CD4-positive, alpha-beta T cell treated with Interleukin-21 for 1 hour (primary cell): ENCODE measurements at regions not wholly inside any gene's neighbourhood (a gene's known extent, or its start where the extent isn't known, plus 50 kb on each side); places are given as distances from the start of the nearest gene placed in this dataset.

Source experiments
- DNase-seq: peaks from one replicate; pipeline ENCODE4 v3.0.0-alpha.2; 2020

DNA sequence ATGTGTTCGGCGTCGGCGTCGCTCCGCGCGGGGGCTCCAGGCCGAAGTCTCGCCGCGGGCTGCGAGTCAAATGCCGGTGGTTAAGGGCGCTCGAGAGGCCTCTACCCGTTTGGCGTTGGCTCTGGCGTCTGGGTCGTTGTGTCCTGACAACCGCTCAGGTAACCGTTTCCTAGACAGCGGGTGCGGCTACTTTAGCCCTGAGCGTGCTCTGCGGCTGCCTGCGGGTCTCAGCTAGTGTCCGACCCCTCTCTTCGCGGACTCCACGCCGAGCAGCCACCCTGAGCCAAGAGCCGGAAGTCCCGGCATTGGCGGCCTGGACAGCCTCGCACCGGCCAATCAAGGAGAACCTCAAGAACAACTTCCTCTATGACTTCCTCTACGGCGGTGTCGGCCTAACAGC, 173.4 kb downstream of the SETD4 start:
- no peak for DNase-seq

GRCh38 chr21:35885942-35886541, 174.3 kb downstream of the SETD4 start:
- no peak for DNase-seq

DNA sequence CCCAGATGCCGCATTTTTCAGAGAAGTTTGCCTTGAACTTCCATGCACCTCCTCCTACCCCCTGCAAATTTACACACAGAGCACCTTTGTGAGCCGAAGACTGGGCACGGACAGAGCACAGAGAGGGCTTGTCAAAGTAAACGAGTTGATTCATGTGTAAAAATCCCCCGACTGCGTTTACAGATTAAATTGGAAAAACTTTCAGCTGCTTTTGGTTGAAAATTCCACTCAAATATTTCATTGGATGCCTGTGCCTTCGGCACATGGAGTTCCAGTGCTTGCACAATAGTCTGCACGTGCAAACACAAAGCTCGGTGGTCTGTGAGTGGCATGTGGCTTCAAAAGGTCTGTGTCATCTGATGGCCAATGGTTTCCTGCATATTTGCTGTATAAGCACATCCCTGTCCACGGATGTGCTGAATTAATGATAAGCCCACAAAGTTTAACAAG, 177.5 kb downstream of the SETD4 start:
- no peak for DNase-seq

- DNase-seq: no peak
Observed at GRCh38 chr21:35873441-35873840, 186.9 kb downstream of the SETD4 start.

DNA sequence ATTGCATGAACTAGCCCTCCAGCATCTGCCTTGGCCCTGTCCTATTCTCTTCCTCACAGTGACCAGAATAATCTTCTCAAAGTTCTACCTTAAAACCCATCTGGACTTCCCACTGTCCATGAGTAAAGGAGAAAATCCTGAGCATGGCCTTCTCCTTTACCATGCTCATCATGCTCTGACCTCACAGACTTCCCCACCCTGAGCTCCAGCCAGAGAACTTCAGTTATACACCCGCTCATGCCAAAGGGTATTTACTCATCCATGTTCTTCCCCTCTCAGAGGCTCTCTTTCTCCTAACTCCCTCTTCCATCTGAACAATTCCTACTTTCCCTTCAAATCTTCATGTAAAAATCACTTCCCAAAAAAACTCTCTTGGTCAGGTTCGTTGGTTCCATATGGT, 188.4 kb downstream of the SETD4 start:
- no peak for DNase-seq

DNA sequence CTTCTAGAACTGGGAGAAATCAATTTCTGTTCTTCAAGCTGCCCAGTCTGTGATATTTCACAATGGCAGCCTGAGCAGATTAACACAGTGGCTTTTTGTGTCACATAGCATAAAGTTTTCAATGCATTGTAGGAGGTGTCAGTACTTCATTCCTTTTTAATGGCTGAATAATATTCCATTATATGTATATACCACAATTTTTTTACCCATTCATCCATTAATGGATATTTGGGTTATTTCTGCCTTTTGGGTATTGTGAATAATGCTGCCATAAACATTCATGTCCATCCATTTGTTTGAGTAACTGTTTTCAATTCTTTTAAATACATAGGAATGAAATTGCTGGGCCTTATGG, 191.5 kb downstream of the SETD4 start:
- DNase-seq: no peak

- no peak for DNase-seq
Observed at GRCh38 chr21:35868005-35868868, 192.1 kb downstream of the SETD4 start.

DNA sequence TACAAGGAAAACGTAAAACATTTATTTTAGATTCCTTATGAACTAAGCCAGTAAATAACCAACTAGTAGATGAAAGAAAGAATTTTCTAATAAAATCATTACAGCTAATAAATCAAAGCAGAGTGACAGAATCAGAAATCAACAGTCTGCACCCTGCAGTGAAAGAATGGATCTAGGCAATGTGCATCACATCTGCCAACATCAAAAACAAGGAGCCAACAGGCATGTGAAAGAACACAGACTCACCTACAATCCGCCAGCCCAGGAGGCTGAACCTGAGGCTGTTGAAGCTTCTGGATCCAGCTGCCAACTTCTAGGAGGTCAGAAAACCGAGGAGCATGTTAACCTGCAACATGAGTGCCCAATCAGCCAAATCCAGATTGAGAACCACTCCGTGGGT, 196.3 kb downstream of the SETD4 start:
- DNase-seq: no peak

DNA sequence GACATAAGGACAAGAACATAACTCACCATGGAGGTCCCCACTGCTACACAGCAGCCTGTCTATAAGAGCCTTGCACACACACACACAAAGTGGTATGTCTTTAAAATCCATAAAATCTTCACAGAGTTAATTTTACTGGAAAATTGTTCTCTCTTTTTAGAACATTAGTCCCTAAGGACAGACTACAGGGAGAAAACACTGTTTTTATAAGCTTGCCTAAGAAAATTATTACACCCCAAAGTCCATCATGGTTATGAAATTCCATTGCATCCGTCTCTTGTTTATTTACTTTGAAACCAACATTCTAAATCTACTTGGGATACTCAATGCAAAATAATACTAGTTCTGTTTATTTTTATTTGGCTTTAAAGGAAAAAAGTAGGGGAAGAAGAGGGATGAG, 197.4 kb downstream of the SETD4 start:
- DNase-seq: no peak

DNA sequence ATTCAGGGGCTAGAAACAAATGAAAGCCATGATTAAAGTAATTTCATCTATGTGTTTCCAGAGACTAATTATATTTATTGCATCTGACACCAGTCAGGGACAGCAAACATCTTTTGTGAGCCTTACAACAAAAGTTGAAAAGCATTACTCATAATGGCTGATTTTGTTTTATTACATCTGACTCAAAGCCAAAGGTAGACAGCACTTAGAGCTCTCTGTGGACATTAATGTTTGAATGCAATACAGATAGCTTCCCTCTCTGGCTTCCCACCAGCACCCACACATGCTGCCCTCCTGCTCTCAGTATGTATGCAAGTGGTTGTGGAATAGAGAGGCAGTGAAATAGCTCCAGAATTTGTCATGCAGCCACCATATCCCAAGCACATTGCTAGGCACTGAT, 198.7 kb downstream of the SETD4 start:
- DNase-seq: no peak

DNA sequence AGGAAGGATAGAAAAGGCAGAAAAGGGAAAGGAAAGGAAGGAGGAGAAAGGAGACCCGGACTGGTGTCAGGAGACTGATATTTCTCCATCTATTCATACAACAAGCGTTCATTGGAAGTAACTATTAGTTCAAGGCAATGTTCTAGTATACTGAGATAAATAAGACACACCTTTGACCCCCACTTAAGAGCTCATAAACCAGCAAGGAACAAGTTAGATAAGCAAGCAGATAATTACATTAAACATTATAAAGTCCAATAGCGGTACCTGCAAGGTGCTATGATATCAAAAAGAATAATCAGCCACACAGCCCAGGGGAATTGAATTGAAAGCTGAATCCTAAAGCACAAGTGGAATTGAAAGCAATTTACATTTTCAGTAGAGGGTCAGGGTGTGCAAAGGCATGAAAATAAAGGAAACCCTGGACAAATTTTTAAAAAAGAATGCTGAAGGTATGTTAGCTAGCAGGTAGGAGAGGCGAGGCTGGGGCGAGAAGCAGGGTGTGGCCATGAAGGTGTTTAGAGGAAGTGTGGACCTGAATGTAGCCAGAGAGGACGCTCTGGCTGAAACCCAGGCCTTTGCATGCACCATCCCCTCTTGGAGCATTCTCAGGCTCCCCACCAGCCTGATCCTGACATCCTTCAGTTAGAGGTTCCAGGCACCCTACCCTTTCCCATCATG, 200.0 kb downstream of the SETD4 start:
- DNase-seq: no peak

GRCh38 chr21:35859677-35860076, 200.6 kb downstream of the SETD4 start:
- DNase-seq: no peak

- no peak for DNase-seq
Observed at GRCh38 chr21:35857095-35857494, 203.2 kb downstream of the SETD4 start.

DNA sequence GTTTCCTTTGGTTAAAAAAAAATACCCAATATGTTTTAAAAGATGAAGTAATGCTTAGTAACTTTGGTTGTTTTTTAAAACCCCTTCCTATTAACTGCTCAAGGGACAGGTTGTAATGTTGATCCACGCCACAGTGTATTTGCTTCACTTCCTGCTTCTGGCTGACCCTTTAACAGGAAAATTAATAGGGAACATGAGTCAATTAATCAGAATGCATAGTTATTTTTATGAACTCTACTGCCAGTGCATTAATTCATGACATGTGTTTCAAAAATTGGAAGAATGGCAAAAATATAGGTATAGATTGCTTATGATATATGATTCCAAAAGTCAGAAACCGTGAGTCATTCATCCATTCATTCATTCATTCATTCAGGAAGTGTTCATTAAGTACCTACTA, 204.8 kb downstream of the SETD4 start:
- no peak for DNase-seq

DNA sequence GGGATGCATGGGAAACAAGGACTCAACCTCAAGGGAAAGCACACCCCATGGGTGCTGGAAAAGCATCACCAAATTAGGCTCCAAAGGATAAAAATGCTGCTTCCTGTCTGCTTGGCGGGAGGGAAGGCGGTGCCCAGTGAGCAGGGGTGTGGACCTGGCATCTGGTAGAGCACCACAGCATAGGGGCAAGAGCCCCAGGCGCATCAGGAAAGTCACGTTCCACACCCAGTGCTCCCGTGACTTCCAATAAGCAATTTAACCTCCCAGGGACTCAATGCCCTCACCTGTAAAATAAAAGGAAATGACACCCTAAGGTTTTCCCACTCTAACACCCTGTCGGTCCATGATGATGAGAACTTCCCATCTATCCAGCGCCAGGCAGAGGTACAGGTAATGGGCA, 206.0 kb downstream of the SETD4 start:
- no peak for DNase-seq

GRCh38 chr21:35853321-35854239, 206.7 kb downstream of the SETD4 start:
- DNase-seq: no peak

DNA sequence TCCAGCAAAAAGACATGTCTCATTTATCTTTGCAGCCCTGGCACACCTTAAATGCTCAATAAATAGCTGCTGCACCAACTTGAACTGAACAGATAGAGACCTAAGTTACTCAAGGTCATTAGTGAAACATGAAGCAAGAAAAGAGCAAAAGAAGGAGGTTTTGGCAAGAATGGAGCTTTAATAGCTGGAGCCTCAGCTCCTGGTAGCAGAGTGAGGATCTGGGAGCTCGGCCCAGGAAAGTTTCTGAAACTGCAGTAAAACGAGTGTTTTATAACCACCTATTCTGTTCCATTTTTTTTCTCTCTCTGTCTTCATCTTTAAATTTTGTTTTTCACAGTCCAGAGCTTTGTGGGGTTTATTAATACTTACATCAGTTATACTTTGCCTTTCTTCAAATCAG, 207.5 kb downstream of the SETD4 start:
- no peak for DNase-seq

DNA sequence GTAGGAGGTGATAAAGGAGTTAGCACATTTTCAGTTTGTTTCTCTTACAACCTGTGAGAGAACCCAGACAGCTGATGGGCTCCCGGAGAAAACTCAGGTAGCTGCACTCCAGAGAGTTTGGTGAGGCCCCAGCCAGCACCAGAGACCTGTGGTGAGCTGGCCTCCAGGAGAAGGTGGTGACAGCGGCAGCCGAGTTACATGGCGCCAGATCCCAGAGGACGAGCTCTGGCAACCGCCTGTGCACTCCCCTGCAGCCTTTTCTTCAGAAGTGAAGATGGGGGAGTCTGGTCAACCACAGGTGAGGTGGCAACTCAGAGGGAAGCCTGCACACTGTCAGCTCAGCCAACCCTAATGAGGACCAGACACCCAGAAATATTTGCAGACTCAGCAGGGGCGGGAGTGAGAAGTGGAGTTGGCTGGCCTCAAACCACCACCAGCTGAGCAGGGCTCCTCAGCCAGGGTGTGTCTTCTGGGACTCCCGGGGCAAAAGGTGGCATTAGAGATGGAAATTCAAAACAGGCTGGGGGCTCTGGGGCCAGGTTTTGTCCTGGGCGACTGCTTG, 209.7 kb downstream of the SETD4 start:
- DNase-seq: no peak

DNA sequence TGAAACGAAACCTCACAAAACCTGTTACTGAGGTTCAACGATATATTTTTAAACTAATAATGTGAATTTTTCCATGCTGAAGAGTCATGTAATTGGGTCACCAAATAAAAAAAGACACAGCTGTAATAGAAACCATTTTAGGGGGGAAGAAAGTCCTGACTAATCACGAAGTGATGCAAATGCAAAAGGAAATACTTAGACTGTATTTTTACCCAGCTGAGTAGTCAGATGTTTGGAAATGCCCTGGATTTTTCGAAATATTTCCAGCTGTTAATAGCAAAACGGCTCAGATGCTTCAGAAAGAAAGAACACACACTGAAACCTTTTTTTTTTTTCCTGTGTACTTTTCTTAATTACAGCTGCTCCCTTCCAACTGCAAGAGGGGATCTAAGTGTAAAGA, 210.3 kb downstream of the SETD4 start:
- no peak for DNase-seq

- no peak for DNase-seq
Observed at GRCh38 chr21:35849144-35849543, 211.2 kb downstream of the SETD4 start.

- no peak for DNase-seq
Observed at GRCh38 chr21:35843911-35844667, 216.2 kb downstream of the SETD4 start.

DNA sequence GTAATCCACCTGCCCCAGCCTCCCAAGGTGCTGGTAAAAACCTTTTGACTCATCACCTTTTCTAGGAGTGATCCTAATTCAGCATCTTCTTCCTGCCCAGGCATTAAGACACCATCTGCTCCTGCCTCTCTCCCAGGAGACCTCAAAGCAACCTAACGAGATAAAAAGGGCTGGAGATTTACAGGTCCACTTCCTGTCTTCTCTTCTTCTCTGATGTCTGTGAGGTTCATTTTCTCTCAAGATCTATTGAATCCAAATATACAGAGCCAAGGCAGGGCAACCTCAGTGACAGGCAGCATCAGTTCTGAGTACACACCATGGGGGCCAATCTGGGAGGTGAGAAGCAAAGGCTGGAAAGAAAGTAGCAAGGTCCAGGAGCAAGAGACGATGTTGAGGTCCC, 219.4 kb downstream of the SETD4 start:
- no peak for DNase-seq
